GM12878 (cell line): ENCODE measurements at regions not wholly inside any gene's neighbourhood (a gene's known extent, or its start where the extent isn't known, plus 50 kb on each side); places are given as distances from the start of the nearest gene placed in this dataset.
A peak's percentile ranks its signal among the peaks of the same experiment; 100 is the strongest.

Source experiments
- ATAC-seq: fragments of 200-7000 bp; cut with Tn5 transposase; 3 replicates; pipeline ENCODE4 v1.9.1; 2020; ENCODE audit warnings: mild to moderate bottlenecking, moderate library complexity
- BruUV-seq: library from RNA; stranded (reverse); fragments of 400-500 nt; replicated peaks from 2 replicates; lab custom pipeline; 2021; lab: Mats Ljungman, UMichigan
- CTCF ChIA-PET: fragments of 300-600 bp; sonication (Branson Sonifier 250); formaldehyde crosslinking; extraction: SDS; loops from one replicate; lab custom pipeline; 2021; ENCODE audit warnings: inconsistent platforms; lab: Yijun Ruan, JAX
- POLR2A ChIA-PET: fragments of 350-600 bp; formaldehyde crosslinking; extraction: SDS; loops from one replicate; lab custom pipeline; 2021; ENCODE audit warnings: inconsistent platforms; lab: Charles Lee
- RAD21 ChIA-PET: fragments of 300-600 bp; sonication (Branson Sonifier 250); formaldehyde crosslinking; loops from one replicate; lab custom pipeline; 2023; ENCODE audit warnings: antibody characterized with exemption; ENCODE audit not compliant: unreplicated experiment; lab: Charles Lee
- SMC1A ChIA-PET: fragments of 300-600 bp; sonication (Branson Sonifier 250); formaldehyde crosslinking; loops from one replicate; lab custom pipeline; 2023; ENCODE audit not compliant: unreplicated experiment, uncharacterized antibody; lab: Charles Lee
- DNase-seq: peaks from one replicate; pipeline ENCODE4 v3.0.0-alpha.2; 2011; ENCODE audit warnings: low read depth, low spot score
- FAIRE-seq: peaks from 3 replicates; lab custom pipeline; 2011; peaks lifted over from hg19 to GRCh38; lab: Jason Lieb, UNC
- H2AFZ ChIP-seq: 2 replicates; pipeline ENCODE4 v1.6.0; 2011; ENCODE audit warnings: low read depth, low read length, control low read depth; ENCODE audit not compliant: control insufficient read depth
- H3K27ac ChIP-seq: 2 replicates; pipeline ENCODE4 v1.5.1; 2011; ENCODE audit warnings: control low read depth; ENCODE audit not compliant: control insufficient read depth, insufficient read depth
- H3K27me3 ChIP-seq, 2 experiments: replicated peaks in 1 of 2; 2 replicates each; pipeline versions ENCODE4 v1.6.0 to v1.6.1; 2011; ENCODE audit warnings: low read length in 1 of 2; ENCODE audit not compliant: control insufficient read depth in 2 of 2, insufficient read depth in 2 of 2
- H3K36me3 ChIP-seq, 2 experiments: 2 replicates each; pipeline ENCODE4 v1.5.1; 2011; ENCODE audit warnings: low read length in 1 of 2; ENCODE audit not compliant: control insufficient read depth in 2 of 2, insufficient read depth in 2 of 2
- H3K4me1 ChIP-seq: 2 replicates; pipeline ENCODE4 v1.6.1; 2011; ENCODE audit warnings: mild to moderate bottlenecking, low read length, moderate library complexity, mixed read lengths; ENCODE audit not compliant: control insufficient read depth, insufficient read depth
- H3K4me2 ChIP-seq: 2 replicates; pipeline ENCODE4 v1.6.0; 2011; ENCODE audit warnings: control low read depth; ENCODE audit not compliant: control insufficient read depth, insufficient read depth
- H3K4me3 ChIP-seq: fragments of 200-600 bp; sonication (generic); 2 replicates; pipeline ENCODE4 v1.5.1; 2016
- H3K79me2 ChIP-seq: 2 replicates; pipeline ENCODE4 v1.6.0; 2011; ENCODE audit warnings: low read length; ENCODE audit not compliant: control insufficient read depth, insufficient read depth
- H3K9ac ChIP-seq: 2 replicates; pipeline ENCODE4 v1.8.0; 2011; ENCODE audit warnings: low read length, control low read depth, mixed read lengths; ENCODE audit not compliant: control insufficient read depth, insufficient read depth
- H3K9me3 ChIP-seq: replicated peaks from 3 replicates; pipeline ENCODE4 v1.5.1; 2011; ENCODE audit warnings: mild to moderate bottlenecking, low read length; ENCODE audit not compliant: control insufficient read depth, insufficient read depth
- H4K20me1 ChIP-seq: 2 replicates; pipeline ENCODE4 v1.6.0; 2011; ENCODE audit not compliant: control insufficient read depth, insufficient read depth
- CHD1 ChIP-seq: IDR thresholded peaks from 2 replicates; pipeline ENCODE4 v1.6.1; 2012; ENCODE audit warnings: low read depth, low read length, improper control_type of control experiment
- CTCF ChIP-seq, 3 experiments: IDR thresholded peaks in 2 of 3; conservative IDR thresholded peaks in 1 of 3; 2 replicates each; pipeline ENCODE4 v1.5.1; 2011; ENCODE audit warnings: low read depth in 3 of 3, low read length in 3 of 3, mild to moderate bottlenecking in 3 of 3, control low read depth in 2 of 3, moderate library complexity in 2 of 3, inconsistent platforms in 1 of 3, mixed read lengths in 1 of 3; ENCODE audit not compliant: control insufficient read depth in 2 of 3, insufficient read depth in 1 of 3; ENCODE audit errors: extremely low read depth in 1 of 3
- GATAD2B ChIP-seq: fragments of 450-650 bp; conservative IDR thresholded peaks from 2 replicates; pipeline ENCODE4 v1.6.1; 2017; ENCODE audit warnings: low read depth, mild to moderate bottlenecking, moderate library complexity
- HDAC2 ChIP-seq: fragments of 200-600 bp; sonication (generic); IDR thresholded peaks from 2 replicates; pipeline ENCODE4 v1.6.1; 2017
- HDGF ChIP-seq: fragments of 450-650 bp; IDR thresholded peaks from 2 replicates; pipeline ENCODE4 v1.6.1; 2016; ENCODE audit warnings: antibody characterized with exemption
- IRF3 ChIP-seq: fragments of 450-650 bp; IDR thresholded peaks from 2 replicates; pipeline ENCODE4 v1.6.1; 2014; ENCODE audit warnings: mild to moderate bottlenecking
- KAT2A ChIP-seq: conservative IDR thresholded peaks from 2 replicates; pipeline ENCODE4 v1.6.1; 2011; ENCODE audit warnings: low read depth, low read length; ENCODE audit not compliant: control insufficient read depth
- MYB ChIP-seq: fragments of 150-350 bp; IDR thresholded peaks from 2 replicates; pipeline ENCODE4 v1.6.1; 2014; ENCODE audit warnings: mild to moderate bottlenecking, low read depth, low read length, borderline replicate concordance
- NFXL1 ChIP-seq: fragments of 450-650 bp; IDR thresholded peaks from 2 replicates; pipeline ENCODE4 v1.6.1; 2017; ENCODE audit warnings: antibody characterized with exemption, mild to moderate bottlenecking, borderline replicate concordance
- POLR2AphosphoS2 ChIP-seq: IDR thresholded peaks from 2 replicates; pipeline ENCODE4 v1.6.1; 2011; ENCODE audit warnings: low read depth, mild to moderate bottlenecking, low read length, improper control_type of control experiment, moderate library complexity
- RUNX3 ChIP-seq: IDR thresholded peaks from 2 replicates; pipeline ENCODE4 v1.6.1; 2012; ENCODE audit warnings: low read length, inconsistent platforms
- SMAD1 ChIP-seq: fragments of 450-650 bp; IDR thresholded peaks from 2 replicates; pipeline ENCODE4 v1.6.1; 2018; ENCODE audit warnings: mild to moderate bottlenecking, low read depth; ENCODE audit not compliant: partially characterized antibody
- SMC3 ChIP-seq: IDR thresholded peaks from 2 replicates; pipeline ENCODE4 v1.6.1; 2011; ENCODE audit warnings: low read length, improper control_type of control experiment, borderline replicate concordance
- SUPT20H ChIP-seq: IDR thresholded peaks from 2 replicates; pipeline ENCODE4 v1.6.1; 2011; ENCODE audit warnings: low read depth, mild to moderate bottlenecking, low read length, moderate library complexity, borderline replicate concordance; ENCODE audit not compliant: control insufficient read depth
- TCF12 ChIP-seq: IDR thresholded peaks from 2 replicates; pipeline ENCODE4 v1.6.1; 2011; ENCODE audit warnings: low read depth, mild to moderate bottlenecking, low read length
- WGBS: methylation state at CpG from one replicate; pipeline ENCODE4 v1.1.6; 2016; ENCODE audit warnings: low lambda C conversion rate; ENCODE audit not compliant: insufficient replicate concordance, insufficient coverage; ENCODE audit errors: missing lambda C conversion rate; 5-methylcytosine and 5-hydroxymethylcytosine counted together
- in situ Hi-C: fragments of 300-500 bp; cut with MboI; formaldehyde crosslinking; loops from 9 replicates; pipeline ENCODE4 v1.14.3; 2018; ENCODE audit warnings: mixed read lengths
- intact Hi-C: fragments of 100-400 bp; cut with micrococcal nuclease; formaldehyde crosslinking; loops from one replicate; pipeline ENCODE4 v1.14.2; 2022; ENCODE audit not compliant: unreplicated experiment

DNA sequence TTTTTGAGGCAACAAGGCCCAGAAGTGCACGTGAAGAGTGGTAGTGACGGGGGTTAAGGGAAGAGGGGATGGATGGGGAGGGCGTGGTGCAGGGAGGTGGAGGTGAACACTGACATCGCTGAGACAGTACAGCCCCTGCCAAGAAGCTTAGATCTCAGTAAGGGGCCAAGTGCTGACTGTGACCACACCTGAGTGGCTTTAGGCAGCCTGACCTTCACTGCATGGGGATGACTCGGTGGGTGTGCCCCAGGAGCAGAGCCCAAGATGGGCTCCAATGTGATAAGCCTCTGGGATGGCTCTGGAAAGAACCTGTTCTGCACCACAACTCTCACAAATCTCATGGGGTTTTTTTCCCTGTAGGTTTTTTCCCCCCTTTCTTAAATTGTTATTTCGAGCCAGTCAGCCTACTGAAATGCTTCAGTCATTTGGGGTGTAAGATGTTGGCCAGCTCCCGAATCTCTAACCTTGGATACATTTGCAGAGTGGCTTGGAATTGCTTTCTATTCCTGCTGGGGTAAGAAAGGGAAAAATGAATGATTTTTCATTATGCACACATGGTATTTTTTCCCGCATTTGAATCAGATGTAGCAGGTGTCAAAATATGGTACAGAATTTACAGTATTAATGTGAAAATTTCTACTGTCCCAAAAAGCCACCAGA lies 165.0 kb downstream of the TM9SF2 start:
- 0 out of 2 replicates have a peak, but pooled peaks have one; percentile 15 for TF ChIP-seq RUNX3
- TF ChIP-seq TCF12 = no peak
- TF ChIP-seq, all 136 proteins: peak for 1
- ChIA-PET RAD21 (no interaction called here), CTCF (interaction anchor here (1.1 kb wide), 1 partner anchor 10 kb away, joined by 6 read pairs; no protein-coding TSS in a partner anchor), POLR2A (no interaction called here), SMC1A (no interaction called here)
- Histone ChIP-seq H3K79me2 (no peaks in the 10 kb centered on the region), H3K27me3 (no peaks in the 10 kb centered on the region), H3K4me1 (no peaks in the 10 kb centered on the region), H3K27ac (no peak overlapping the region), H3K36me3 (no peaks in the 10 kb centered on the region), H3K9ac (no peak overlapping the region), H3K9me3 (no peaks in the 10 kb centered on the region), H3K4me2 (no peak overlapping the region), H2AFZ (no peak overlapping the region), H4K20me1 (no peaks in the 10 kb centered on the region), H3K4me3 (no peak overlapping the region)
- BruUV-seq = no TSS peak
- peak; percentile 41 for ATAC-seq
- intact Hi-C loops (no loop called here), in situ Hi-C loops (no loop called here)
- DNase-seq = no peak
- no peak for FAIRE-seq
- WGBS = 54% methylated on average over 8 of the region's 8 CpGs

DNA sequence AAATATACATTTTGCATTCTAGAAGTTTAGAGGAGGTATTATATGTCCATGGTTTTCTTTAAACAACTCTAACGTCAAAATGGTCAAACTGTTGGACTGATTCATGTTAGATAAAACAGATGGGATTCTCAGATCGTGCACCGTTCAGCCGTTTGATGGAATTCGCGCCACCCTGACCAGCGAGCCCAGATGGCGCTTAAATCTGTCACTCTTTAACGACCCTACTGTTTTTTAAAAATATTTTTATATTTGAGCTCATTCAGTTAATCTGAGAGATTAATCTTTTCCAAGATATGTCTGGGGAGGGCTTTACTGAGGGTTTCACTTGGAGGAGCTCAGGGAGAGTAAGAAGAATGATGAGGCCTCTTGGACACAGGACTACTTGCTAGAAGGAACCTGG lies 164.4 kb downstream of the TM9SF2 start:
- CTCF ChIA-PET = interaction anchor here (1.1 kb wide), 1 partner anchor 9 kb away, joined by 6 read pairs; no protein-coding TSS in a partner anchor
- Histone ChIP-seq H3K79me2 (no peaks in the 10 kb centered on the region), H3K36me3 (no peaks in the 10 kb centered on the region), H3K4me3 (no peak overlapping the region), H3K4me2 (no peak overlapping the region), H3K9ac (no peak overlapping the region), H3K27me3 (no peaks in the 10 kb centered on the region), H3K4me1 (no peaks in the 10 kb centered on the region), H3K27ac (no peak overlapping the region), H4K20me1 (no peaks in the 10 kb centered on the region), H2AFZ (no peak overlapping the region), H3K9me3 (no peaks in the 10 kb centered on the region)
- TF ChIP-seq POLR2AphosphoS2 (no peak), CTCF (IDR thresholded peaks at IDR 0.05 in 2 of 3, conservative IDR thresholded peaks at IDR 0.05 in 1 of 3; ENCODE audit: control insufficient read depth in 2 of 3, extremely low read depth in 1 of 3, insufficient read depth in 1 of 3, low read depth in 3 of 3, low read length in 3 of 3) (no peak), GATAD2B (no peak), NFXL1 (no peak), HDAC2 (no peak), SMC3 (no peak), IRF3 (no peak), SMAD1 (no peak), SUPT20H (no peak), MYB (no peak), KAT2A (no peak), HDGF (no peak), CHD1 (no peak)
- no TSS peak for BruUV-seq
- RAD21 ChIA-PET = no interaction called here
- ATAC-seq (no peak), DNase-seq (no peak), FAIRE-seq (no peak)
- POLR2A ChIA-PET = no interaction called here
- in situ Hi-C loops = no loop called here
- SMC1A ChIA-PET = no interaction called here
- intact Hi-C loops = no loop called here
- 84% methylated on average over 9 of the region's 9 CpGs for WGBS
